ENCODE measurements at regions not wholly inside any gene's neighbourhood (a gene's known extent, or its start where the extent isn't known, plus 50 kb on each side); places are given as distances from the start of the nearest gene placed in this dataset.

GRCh38 chr5:4221048-4221447 is 625.4 kb downstream of the IRX1 start:
- no peak overlapping the region for H2BK20ac ChIP-seq (ENCODE audit: low read depth, low read length, poor library complexity, severe bottlenecking)
- no peak overlapping the region for H3K27ac Mint-ChIP-seq
- WGBS (ENCODE audit: extremely low coverage, insufficient read length, low lambda C conversion rate): no CpG with 5 or more reads among the region's 8 CpGs

More at GRCh38 chr5:4221048-4221447, 625.4 kb downstream of the IRX1 start:
- Histone ChIP-seq H2BK5ac (ENCODE audit: insufficient read length, low read length) (no peak overlapping the region), H3K4me2 (ENCODE audit: insufficient read depth, insufficient read length, low read length) (no peak overlapping the region), H3K9ac (ENCODE audit: extremely low read depth, insufficient read length, low read length) (no peak overlapping the region), H2BK12ac (ENCODE audit: insufficient read length, low read depth, low read length) (no peak overlapping the region), H4K20me1 (ENCODE audit: control insufficient read depth, insufficient read depth, insufficient read length) (no peaks in the 10 kb centered on the region), H3K4ac (ENCODE audit: low read depth, low read length) (no peak overlapping the region), H3K27ac (ENCODE audit: insufficient read length, low read depth, low read length) (no peak overlapping the region), H2AFZ (ENCODE audit: low read length) (no peak overlapping the region), H3K14ac (ENCODE audit: insufficient read depth, low read length) (no peak overlapping the region), H3K79me1 (ENCODE audit: insufficient read depth, low read depth, low read length, poor library complexity, severe bottlenecking) (no peaks in the 10 kb centered on the region), H3K56ac (ENCODE audit: insufficient read length, low read depth, low read length) (no peak overlapping the region), H4K5ac (ENCODE audit: insufficient read length, low read depth, low read length) (no peak overlapping the region), H3K18ac (ENCODE audit: insufficient read length, low read depth, low read length) (no peak overlapping the region), H2AK5ac (ENCODE audit: insufficient read length, low read length) (no peak overlapping the region), H3K23me2 (ENCODE audit: insufficient read length, low read depth, low read length, poor library complexity, severe bottlenecking) (no peaks in the 10 kb centered on the region), H3K9me3 (ENCODE audit: control insufficient read depth, low read depth, low read length) (no peaks in the 10 kb centered on the region), H2BK15ac (ENCODE audit: low read depth, low read length) (no peak overlapping the region), H3K79me2 (ENCODE audit: insufficient read depth, low read length) (no peaks in the 10 kb centered on the region), H3K23ac (ENCODE audit: insufficient read length, low read depth, low read length) (no peak overlapping the region), H3K27me3 (ENCODE audit: insufficient read depth, low read length) (no peaks in the 10 kb centered on the region), H3T11ph (ENCODE audit: low read length) (no peak overlapping the region), H3K4me1 (ENCODE audit: insufficient read depth, low read length) (no peaks in the 10 kb centered on the region), H2BK120ac (ENCODE audit: low read depth, low read length, poor library complexity, severe bottlenecking) (no peak overlapping the region), H4K91ac (ENCODE audit: insufficient read length, low read depth, low read length) (no peak overlapping the region), H4K8ac (replicated peaks; ENCODE audit: insufficient read length, low read depth, low read length) (no peak overlapping the region)
- H3K9me3 Mint-ChIP-seq: 0 out of 5 replicates have a peak, but pooled peaks cover 0 to 1% of the 10 kb centered on the region in 2 experiments
- peaks cover 11% of the 10 kb centered on the region for H3K27me3 Mint-ChIP-seq (ENCODE audit: low read depth)
- no peak for DNase-seq
- H3K4me1 Mint-ChIP-seq: peaks cover 0 to 5% of the 10 kb centered on the region in 2 experiments; a peak in 2 of 4 replicates
- H3K4me3 Mint-ChIP-seq: no peak overlapping the region
- H3K36me3 Mint-ChIP-seq (ENCODE audit: insufficient read depth in 1 of 3, low read depth in 3 of 3): no peaks in the 10 kb centered on the region; a peak in 1 of 7 replicates
- TF ChIP-seq, protein P1, sequence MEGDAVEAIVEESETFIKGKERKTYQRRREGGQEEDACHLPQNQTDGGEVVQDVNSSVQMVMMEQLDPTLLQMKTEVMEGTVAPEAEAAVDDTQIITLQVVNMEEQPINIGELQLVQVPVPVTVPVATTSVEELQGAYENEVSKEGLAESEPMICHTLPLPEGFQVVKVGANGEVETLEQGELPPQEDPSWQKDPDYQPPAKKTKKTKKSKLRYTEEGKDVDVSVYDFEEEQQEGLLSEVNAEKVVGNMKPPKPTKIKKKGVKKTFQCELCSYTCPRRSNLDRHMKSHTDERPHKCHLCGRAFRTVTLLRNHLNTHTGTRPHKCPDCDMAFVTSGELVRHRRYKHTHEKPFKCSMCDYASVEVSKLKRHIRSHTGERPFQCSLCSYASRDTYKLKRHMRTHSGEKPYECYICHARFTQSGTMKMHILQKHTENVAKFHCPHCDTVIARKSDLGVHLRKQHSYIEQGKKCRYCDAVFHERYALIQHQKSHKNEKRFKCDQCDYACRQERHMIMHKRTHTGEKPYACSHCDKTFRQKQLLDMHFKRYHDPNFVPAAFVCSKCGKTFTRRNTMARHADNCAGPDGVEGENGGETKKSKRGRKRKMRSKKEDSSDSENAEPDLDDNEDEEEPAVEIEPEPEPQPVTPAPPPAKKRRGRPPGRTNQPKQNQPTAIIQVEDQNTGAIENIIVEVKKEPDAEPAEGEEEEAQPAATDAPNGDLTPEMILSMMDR (conservative IDR thresholded peaks at IDR 0.05): no peak

All from H9 (cell line).